ENCODE measurements at regions not wholly inside any gene's neighbourhood (a gene's known extent, or its start where the extent isn't known, plus 50 kb on each side); places are given as distances from the start of the nearest gene placed in this dataset.

GRCh38 chr14:99057576-99058083 lies 214.4 kb downstream of the BCL11B start:
- no peak for ATAC-seq

GRCh38 chr14:99058542-99058941 lies 213.5 kb downstream of the BCL11B start:
- Histone ChIP-seq H3K36me3 (no peaks in the 10 kb centered on the region), H3K4me3 (no peak overlapping the region), H3K27me3 (no peaks in the 10 kb centered on the region), H3K9me3 (peaks cover 0 to 12% (median 0%) of the 10 kb centered on the region in 3 donors), H3K4me1 (no peaks in the 10 kb centered on the region), H3K27ac (no peak overlapping the region)
- no peak for TF ChIP-seq POLR2AphosphoS5 (IDR thresholded peaks at IDR 0.05)
- TF ChIP-seq CTCF (IDR thresholded peaks at IDR 0.05), result no peak
- no peak for TF ChIP-seq POLR2A (IDR thresholded peaks at IDR 0.05)
- TF ChIP-seq EP300 (IDR thresholded peaks at IDR 0.05), result no peak
- 73 to 91% methylated on average over 3 to 7 of the region's 8 CpGs for whole genome bisulfite sequencing, 2 donors (ENCODE audit: low coverage in 1 of 2)
- ATAC-seq, result no peak

More at GRCh38 chr14:99057576-99058083, 214.4 kb downstream of the BCL11B start:
- TF ChIP-seq POLR2A (IDR thresholded peaks at IDR 0.05), result no peak
- TF ChIP-seq POLR2AphosphoS5 (IDR thresholded peaks at IDR 0.05), result no peak
- no peak for TF ChIP-seq CTCF (IDR thresholded peaks at IDR 0.05)
- TF ChIP-seq EP300 (IDR thresholded peaks at IDR 0.05), result no peak
- H3K9me3 ChIP-seq, result peaks cover 0 to 22% (median 0%) of the 10 kb centered on the region in 3 donors
- WGBS, 2 donors (ENCODE audit: low coverage in 1 of 2), result 33 to 100% methylated on average over 1 of the region's 5 CpGs
- H3K4me1 ChIP-seq, result no peaks in the 10 kb centered on the region
- no peaks in the 10 kb centered on the region for H3K27me3 ChIP-seq
- no peak overlapping the region for H3K4me3 ChIP-seq
- H3K27ac ChIP-seq, result no peak overlapping the region
- H3K36me3 ChIP-seq, result no peaks in the 10 kb centered on the region

- Histone ChIP-seq H3K27ac (no peak overlapping the region), H3K4me3 (no peak overlapping the region), H3K36me3 (no peaks in the 10 kb centered on the region), H3K4me1 (no peaks in the 10 kb centered on the region), H3K27me3 (no peaks in the 10 kb centered on the region), H3K9me3 (peaks cover 0 to 12% (median 0%) of the 10 kb centered on the region in 3 donors)
- ATAC-seq, result no peak
- TF ChIP-seq CTCF (IDR thresholded peaks at IDR 0.05) (no peak), EP300 (IDR thresholded peaks at IDR 0.05) (no peak), POLR2A (IDR thresholded peaks at IDR 0.05) (no peak), POLR2AphosphoS5 (IDR thresholded peaks at IDR 0.05) (no peak)
- WGBS, 2 donors (ENCODE audit: low coverage in 1 of 2), result 81 to 86% methylated on average over 7 to 10 of the region's 10 CpGs
Measured at GRCh38 chr14:99062216-99062615, 209.8 kb downstream of the BCL11B start.

- WGBS, 2 donors (ENCODE audit: low coverage in 1 of 2), result 79 to 81% methylated on average over 15 to 18 of the region's 18 CpGs
- H3K4me3 ChIP-seq, result no peak overlapping the region
- no peak for ATAC-seq
- peaks cover 0 to 13% (median 0%) of the 10 kb centered on the region in 3 donors for H3K9me3 ChIP-seq
- no peaks in the 10 kb centered on the region for H3K36me3 ChIP-seq
- H3K27ac ChIP-seq, result no peak overlapping the region
- H3K27me3 ChIP-seq, result no peaks in the 10 kb centered on the region
- no peaks in the 10 kb centered on the region for H3K4me1 ChIP-seq
- TF ChIP-seq POLR2AphosphoS5 (IDR thresholded peaks at IDR 0.05), result no peak
- TF ChIP-seq CTCF (IDR thresholded peaks at IDR 0.05), result no peak
- TF ChIP-seq EP300 (IDR thresholded peaks at IDR 0.05), result no peak
- TF ChIP-seq POLR2A (IDR thresholded peaks at IDR 0.05), result no peak
Measured at GRCh38 chr14:99062772-99063418, 209.1 kb downstream of the BCL11B start.

GRCh38 chr14:99063620-99064225 lies 208.3 kb downstream of the BCL11B start:
- no peak for ATAC-seq
- WGBS, 2 donors (ENCODE audit: low coverage in 1 of 2), result 74 to 84% methylated on average over 7 to 9 of the region's 10 CpGs

More at GRCh38 chr14:99063620-99064225, 208.3 kb downstream of the BCL11B start:
- Histone ChIP-seq H3K27ac (no peak overlapping the region), H3K27me3 (no peaks in the 10 kb centered on the region), H3K36me3 (no peaks in the 10 kb centered on the region), H3K4me3 (no peak overlapping the region), H3K4me1 (no peaks in the 10 kb centered on the region), H3K9me3 (peaks cover 0 to 13% (median 0%) of the 10 kb centered on the region in 3 donors)
- TF ChIP-seq EP300 (IDR thresholded peaks at IDR 0.05) (no peak), CTCF (IDR thresholded peaks at IDR 0.05) (no peak), POLR2AphosphoS5 (IDR thresholded peaks at IDR 0.05) (no peak), POLR2A (IDR thresholded peaks at IDR 0.05) (no peak)
